NCI-H774 (cell line): ENCODE measurements at regions not wholly inside any gene's neighbourhood (a gene's known extent, or its start where the extent isn't known, plus 50 kb on each side); places are given as distances from the start of the nearest gene placed in this dataset.

Source experiments
- DNase-seq: peaks from one replicate; lab custom pipeline; 2025; lab: John Stamatoyannopoulos, UW

DNA sequence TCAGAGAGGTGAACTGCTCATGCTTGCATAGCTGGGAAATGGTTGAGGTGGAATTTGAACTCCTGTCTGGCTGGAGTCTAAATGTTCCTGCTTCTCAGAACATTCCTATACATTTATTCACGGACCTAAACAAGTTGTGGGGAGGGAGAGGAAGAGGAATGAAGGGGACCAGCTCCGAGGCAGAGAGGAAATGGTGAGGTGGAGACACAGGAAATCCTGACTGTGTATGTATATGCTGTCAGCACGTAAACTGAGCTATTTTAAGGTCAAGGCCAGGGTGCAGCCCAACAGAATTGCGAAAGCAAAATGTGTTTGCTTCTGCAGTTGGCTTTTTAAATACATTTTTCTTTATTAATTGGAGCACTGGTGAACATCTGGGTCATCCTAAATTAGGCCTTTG, 74.1 kb upstream of the POMGNT2 start:
- DNase-seq: no peak

DNA sequence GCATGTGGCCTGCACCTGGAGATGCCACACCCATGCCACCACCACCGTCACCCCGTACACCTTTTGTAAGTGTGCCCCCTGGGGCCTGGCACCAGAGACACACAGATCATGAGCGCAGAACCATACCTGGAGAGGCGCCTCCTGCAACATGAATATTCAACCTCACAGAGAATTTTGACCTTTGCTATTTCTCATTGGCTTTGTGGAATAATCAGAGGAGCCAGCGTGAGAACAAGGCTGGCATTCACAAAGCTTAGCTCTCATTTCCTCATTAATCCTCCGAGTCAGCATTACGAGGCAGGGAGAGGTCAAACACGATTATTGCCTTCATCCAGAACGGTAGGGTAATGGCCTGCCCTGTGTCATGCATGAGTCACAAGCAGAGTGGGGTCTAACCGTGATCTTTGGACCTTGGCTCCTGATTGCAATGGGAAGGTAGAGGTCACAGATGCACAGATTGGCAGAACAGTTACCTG, 73.0 kb upstream of the POMGNT2 start:
- no peak for DNase-seq

DNA sequence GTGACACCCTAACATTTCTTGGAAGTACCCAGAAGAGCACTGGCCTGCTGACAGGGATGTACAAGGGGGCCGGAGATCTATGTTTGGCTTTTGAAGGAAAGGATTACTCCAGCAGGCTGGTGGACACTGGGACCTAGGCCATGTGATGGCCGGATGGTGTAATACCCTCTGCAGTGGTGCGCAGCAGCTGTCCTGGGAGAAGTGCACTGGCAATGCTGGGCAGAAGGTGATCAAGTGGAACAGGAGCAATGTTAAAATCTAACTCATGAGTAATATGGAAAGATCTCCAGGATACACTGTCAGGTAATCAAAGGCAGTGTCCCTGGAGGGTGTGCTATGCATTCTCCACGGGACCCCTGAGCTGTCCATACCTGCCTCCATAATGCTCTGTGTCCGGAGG, 71.2 kb upstream of the POMGNT2 start:
- DNase-seq: no peak

DNA sequence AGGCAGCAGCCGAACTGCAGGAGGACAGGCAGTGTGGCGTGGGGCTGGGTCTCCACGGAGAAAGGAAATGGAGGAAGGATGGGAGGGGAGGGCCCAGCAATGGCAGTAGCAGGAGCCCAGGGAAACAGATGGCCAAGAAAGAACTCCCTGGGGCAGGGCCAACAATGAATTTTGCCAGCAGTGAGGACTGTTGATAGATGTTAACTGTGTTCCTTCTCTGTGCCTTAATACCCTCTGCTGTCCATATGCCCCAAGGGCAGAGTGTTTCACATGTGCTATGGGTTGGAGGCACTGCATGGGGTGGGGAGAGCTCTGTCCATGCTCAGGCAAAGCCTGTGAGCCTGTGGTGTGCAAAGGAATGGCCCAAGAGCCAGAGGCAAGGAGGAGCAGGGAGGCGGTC, 70.8 kb upstream of the POMGNT2 start:
- no peak for DNase-seq

DNA sequence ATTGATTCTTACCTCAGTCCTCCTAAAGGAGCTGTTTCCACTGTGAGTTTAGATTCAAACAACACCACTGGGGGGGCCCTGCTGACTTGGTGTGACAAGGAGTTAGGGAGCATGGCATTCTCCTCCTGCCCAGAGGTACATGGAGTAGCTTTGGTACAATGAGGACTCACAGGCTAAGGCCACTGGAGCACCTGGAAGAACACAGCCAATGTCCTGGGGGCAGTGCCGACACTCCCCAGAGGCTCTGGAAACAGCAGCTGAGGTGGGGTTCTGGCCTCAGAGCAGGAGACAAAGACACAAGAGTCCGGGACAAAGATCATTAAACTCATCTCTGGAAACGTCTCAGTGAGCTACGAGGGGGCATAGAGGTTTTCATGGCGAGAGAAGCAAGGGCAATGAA, 69.7 kb upstream of the POMGNT2 start:
- no peak for DNase-seq

DNA sequence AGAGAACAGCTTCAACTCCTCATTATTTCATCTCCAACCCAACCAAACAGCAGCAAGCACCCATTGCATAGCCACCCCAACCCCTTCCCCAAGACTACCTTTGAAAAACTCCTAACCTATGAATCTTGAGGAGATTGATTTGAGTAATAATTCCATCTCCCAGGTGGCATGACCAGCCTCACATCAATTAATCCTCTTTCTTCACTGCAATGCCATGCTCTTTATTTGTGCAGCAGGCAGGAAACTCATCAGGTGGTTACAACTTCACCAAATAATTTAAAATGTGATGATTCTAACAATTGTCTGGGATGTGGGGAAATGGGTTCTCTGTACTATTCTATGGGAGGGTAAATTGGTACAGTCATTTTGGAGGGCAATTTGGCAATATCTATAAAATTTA, 68.1 kb upstream of the POMGNT2 start:
- DNase-seq: no peak

DNA sequence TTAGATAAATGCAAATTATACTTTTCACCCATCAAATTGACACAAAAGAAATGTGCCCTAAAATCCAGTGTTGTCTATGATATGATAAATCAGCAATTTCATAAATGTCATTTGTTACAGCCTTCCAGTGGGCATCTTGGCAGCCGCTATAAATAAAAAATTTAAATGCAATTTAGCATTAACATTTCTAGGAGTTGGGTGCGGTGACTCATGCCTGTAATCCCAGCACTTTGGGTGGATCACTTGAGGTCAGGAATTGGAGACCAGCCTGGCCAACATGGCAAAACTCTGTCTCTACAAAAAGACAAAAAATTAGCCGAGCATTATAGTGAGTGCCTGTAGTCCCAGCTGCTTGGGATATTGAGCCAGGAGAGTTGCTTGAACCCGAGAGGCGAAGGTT, 65.9 kb upstream of the POMGNT2 start:
- DNase-seq: no peak

DNA sequence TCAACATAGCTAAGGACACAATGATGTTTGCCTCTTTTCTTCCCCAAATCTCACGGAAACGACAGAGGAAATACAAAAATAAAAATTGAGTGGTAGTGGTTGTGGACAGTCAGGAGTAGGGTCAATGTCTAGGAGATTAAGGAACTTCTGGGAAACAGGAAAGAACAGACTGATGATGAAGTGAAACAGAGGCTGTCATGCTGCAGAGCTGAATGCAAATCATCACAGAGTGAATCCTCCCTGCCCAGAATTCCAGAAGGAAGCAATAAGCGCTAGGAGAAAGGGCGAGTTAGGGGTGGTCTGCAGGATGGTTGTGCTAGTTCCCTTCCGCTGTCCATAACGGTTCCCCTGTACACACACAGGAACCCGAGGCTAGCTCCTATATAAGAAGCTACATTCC, 64.7 kb upstream of the POMGNT2 start:
- no peak for DNase-seq

DNA sequence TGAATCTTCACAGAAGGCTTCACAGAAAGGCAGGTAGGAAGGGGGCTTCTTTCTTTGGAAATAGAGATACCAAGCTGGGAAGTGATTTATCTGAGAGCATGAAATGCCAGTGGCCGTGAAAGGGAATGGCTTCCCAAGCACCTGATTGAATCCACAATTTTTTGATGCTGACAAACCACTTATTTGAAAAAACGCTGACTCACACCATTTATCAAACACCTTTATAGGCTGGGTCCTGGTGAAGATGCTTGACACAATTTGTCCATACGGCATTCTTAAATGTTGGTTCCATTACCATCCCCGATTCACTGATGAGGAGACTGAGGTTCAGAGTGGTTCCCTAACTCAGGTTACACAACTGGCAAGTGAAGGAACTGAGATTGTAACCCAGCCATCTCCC, 64.1 kb upstream of the POMGNT2 start:
- no peak for DNase-seq

DNA sequence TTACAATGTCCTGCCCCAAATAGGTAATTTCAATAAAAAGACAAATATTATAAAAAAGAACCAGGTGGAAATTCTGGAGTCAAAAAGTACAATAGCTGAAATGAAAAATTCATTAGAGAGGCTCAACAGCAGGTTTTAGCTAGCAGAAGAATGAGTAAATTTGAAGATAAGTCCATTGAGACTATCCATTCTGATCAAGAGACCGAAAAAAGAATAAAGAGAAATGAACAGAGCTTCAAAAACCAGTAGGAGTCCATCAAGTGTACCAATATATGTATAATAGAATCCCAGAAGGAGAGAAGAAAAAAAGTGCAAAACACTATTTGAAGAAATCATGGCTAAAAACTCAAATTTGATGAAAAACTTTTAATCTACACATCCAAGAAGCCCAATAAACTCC, 60.5 kb upstream of the POMGNT2 start:
- no peak for DNase-seq

DNA sequence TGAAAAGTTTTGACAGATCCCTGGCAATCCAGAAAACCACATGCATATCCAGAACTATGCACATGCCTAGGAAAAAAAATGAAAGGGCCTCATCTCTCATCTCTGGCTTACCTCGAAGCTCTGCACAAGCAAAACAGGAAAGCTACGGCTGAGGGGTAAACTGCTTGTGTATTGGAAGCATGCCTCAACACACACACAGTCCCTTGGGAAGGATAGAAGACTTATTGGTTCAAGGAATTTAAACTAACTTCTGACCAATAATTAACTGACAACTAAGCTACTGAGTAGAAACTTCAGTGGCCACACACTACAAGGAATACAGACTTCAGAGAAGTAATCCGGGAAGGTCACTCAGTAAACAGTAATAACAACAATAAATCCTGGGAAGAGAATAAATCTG, 59.9 kb upstream of the POMGNT2 start:
- DNase-seq: no peak

DNA sequence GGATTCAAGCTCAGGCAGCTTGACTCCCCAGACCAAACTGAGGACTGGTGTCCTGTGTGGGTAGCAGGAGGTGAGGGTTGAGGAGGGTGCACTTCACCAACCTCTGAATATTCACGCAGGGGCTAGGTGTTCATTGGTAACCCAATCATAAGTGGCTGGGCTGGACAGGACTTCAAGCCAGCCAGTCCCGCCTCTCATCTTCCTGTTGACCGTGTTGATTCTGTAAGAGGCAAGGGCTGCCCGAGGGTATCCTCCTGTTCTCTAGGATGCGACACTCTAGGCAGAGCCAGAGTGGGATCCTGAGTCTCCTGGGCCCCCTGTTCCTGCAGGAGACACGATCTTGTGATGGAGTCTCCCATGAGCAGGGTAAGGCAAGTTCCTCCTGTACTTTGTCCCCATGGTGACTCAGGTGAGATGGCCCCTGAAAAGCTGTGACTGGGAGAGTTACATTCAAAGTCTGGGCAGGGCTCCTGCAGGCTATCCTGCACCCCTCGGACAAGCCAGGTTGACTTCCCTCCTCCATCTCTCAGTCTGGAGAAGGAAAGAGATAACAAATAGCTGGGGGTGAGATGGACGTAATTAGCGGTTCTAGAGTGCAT, 58.1 kb upstream of the POMGNT2 start:
- DNase-seq: no peak

DNA sequence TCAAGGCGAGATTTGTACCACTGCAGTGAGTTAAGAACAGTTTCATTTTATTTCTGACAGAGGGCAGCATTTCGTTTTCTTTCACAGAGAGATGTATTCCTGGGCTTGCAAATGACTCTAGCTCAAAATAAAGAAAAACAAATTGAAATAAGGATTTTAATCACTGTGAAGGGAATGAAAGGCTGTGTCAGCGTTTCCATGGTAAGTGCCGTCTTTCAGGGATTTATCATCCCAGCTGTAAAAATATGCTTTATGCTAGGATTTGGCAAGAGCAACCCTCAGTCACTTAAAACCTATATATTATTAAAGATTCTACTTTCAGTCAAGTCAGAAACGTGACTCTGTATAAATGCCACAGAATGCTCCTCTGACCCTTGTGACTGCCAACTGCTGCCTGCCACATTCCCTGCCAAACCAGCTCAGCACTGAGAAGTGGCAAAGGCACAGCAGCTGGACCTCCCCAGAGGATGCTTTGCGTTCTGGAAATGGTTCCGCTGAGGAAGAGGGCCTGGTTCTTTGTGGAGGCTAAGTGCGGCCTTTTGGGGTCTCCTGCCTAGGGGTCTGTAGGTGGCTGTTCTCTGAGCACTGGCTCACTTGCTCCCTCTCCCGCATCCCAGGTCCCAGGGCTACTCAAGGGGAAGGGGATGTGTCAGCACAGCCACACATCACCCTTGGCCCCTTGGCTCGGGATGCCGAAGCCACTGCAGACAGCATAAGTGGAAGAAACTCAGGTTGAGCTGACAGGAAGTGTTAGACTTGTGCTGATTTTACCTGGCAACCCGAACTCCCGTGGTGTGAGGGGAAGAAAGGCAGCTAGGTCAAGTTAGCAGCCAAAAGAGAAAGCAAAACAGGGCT, 56.6 kb upstream of the POMGNT2 start:
- no peak for DNase-seq

DNA sequence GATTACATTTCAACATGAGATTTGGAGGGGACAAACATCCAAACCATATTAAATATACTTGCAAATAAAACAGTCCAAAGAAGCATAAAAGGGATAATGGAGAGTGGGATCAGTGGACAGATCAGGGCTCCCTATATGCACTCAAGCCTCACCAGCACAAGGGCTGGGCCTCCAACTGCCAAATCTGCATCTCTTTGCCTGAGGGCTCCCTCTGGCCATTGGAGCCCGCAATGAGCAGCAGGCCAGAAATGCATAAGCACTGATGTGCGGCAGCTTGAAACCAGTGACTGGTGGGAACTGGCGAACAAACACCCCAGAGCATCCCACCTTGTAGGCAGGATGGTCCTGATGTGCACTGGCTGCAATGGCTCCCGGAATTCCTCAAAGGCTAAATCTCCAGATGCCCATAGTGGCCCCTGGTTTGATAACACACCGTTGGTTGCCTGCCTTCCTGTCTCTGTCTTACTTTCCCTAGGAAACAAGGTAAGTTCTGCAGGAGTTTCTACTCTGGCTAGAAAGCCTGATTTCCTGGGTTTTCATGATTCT, 55.9 kb upstream of the POMGNT2 start:
- no peak for DNase-seq

DNA sequence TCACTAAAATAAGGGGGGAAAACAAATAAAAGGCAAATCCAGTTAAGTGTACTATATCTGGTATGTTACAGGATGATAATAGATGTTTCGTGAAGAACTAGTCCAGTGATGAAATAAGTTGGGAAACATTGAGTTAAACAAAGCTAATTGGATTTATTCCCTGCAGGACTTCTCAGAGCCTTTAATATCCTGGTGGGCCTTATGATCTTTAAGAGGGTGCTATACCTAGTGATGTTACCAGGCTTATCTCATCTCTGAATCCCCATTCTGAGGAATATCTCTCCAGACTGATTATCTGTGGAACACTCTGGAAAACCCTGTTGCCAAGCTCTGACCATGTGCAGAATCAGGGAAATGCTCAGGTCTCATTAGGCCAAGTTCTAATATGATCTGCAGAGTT, 54.8 kb upstream of the POMGNT2 start:
- no peak for DNase-seq

DNA sequence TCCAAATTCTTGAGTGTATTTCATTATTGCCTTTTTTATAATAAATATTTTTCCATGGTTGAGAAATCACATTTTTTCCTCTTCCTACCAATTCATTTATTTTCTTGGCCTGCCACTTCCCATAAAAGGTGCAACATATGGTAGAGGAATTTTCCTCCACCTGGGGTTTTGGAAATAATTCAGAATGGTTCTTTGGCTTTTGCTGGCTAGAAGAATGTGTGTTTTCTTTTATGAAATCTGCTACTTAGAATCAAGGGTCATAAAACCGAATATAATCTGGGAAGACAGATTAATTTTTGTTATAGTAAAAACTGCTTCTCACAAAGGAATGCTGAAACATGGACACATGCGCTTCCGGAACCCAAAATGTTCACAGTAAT, 54.0 kb upstream of the POMGNT2 start:
- no peak for DNase-seq

DNA sequence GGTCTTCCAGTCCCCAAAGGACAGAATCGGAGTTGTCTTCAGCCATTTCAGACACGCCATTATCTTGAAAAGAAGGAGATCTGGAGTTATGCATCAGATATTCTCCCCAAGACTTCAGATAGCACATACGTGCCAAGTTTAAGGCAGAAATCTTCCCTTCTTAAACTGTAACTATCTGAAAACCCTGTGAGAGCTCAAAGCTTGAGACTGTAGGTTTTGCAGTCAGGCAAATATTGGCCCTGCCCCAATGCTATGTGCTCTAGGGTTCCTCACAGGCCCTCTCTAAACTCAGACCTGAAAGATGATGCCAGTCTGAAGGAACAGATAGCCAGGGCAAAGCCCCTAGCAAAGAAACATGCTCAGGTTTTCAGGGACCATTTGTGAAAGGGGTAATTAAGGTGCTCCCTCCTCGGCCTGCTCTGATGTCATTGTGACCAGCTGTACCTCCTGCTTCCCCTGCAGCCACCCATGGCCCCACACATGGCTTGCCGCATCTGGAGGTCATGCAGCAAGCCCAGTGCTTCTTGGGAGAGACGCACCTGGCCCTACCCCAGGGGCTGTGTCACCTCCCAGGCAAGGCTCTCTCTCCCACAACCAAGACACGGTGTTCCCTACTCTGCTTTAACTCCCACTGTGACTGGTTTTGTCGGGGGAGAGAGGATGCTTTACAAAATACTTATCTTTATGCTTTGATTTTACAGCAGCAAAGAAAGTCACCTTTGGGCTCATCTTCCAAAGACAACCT, 53.4 kb upstream of the POMGNT2 start:
- no peak for DNase-seq

DNA sequence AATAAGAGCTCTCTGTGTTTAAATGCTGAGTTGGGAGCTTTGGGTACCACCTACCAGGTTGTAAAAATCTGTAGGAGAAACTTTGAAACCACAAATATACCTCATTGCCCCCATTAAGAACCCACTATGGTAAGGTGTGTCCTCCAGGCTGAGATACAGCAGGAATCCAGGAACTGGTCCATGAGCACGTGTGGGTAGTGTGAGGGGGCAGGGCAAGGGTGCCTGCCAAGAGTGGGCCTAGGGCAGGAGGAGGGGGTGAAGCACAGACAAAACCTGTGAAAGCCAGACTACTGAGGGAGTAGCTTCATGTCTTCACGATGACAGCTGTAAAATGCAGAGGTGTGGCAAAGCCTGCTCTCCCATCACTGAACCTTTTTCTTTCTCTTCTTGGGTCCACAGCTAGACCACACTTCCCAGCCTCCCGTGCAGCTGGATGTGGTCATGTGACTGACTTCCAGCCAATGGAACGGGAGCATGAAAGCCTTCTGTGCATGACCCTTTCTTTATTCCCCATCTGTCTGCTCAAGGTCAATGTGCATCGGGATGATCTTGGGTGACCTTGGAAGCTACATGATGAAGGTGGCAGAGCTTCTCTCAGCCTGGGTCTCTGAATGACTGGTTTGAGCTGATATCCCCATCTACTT, 51.1 kb upstream of the POMGNT2 start:
- no peak for DNase-seq

DNA sequence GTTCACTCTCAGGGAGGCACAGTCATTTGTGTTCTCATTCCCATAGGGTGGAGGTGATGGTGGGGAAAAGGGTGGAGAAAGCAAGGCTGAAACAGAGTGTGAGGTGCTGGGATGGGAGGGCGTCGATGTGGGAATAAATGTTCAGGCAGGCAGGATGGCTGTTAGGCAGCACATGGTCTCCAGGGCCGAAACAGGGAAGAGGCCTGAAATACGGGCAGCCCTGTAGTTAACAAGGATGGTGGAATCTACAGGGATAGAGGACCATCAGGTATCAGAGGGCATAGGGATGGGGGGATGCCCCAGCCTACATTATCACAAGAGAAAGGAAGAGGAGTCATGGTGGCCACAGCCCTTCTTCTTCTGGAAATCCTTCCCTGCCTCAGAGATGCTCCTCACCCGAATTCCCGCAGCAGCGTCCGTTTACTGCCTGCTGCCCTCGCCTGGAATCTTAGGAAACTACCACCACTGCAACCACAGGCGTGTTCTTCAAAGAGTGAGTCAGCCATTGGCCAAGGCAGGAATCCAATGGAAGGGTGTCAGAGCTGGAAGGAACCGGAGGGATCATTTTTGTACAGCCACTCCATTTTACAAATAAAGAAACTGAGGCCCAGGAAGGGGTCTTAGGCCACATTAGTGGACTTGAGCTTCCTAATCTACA, 49.7 kb upstream of the POMGNT2 start:
- DNase-seq: peak; percentile 3
